ENCODE measurements at regions not wholly inside any gene's neighbourhood (a gene's known extent, or its start where the extent isn't known, plus 50 kb on each side); places are given as distances from the start of the nearest gene placed in this dataset.

GRCh38 chr11:57085611-57086010 lies 96.1 kb upstream of the LRRC55 start:
- no peak overlapping the region for H3K27ac Mint-ChIP-seq
- no peaks in the 10 kb centered on the region for H3K36me3 Mint-ChIP-seq (ENCODE audit: insufficient read depth in 2 of 2)
- peaks cover 0 to 3% of the 10 kb centered on the region in 2 donors for H3K9me3 Mint-ChIP-seq
- no peak overlapping the region for H3K4me3 Mint-ChIP-seq
- no peak for ATAC-seq (replicated peaks in 1 of 2)
- no peak for DNase-seq
- no peaks in the 10 kb centered on the region for H3K27me3 Mint-ChIP-seq (ENCODE audit: low read depth)
- no peaks in the 10 kb centered on the region for H3K4me1 Mint-ChIP-seq (ENCODE audit: low read depth)

- Mint-ChIP-seq H3K27me3 (ENCODE audit: low read depth) (peaks cover 2% of the 10 kb centered on the region), H3K4me3 (no peak overlapping the region), H3K4me1 (ENCODE audit: low read depth) (no peaks in the 10 kb centered on the region), H3K9me3 (peaks cover 0 to 3% of the 10 kb centered on the region in 2 donors), H3K36me3 (ENCODE audit: insufficient read depth in 2 of 2) (no peaks in the 10 kb centered on the region), H3K27ac (no peak overlapping the region)
- DNase-seq (no peak), ATAC-seq (replicated peaks in 1 of 2) (no peak)
Measured at GRCh38 chr11:57087991-57088390, 93.8 kb upstream of the LRRC55 start.

GRCh38 chr11:57092028-57092698 lies 89.6 kb upstream of the LRRC55 start:
- no peak for ATAC-seq (replicated peaks in 1 of 2)
- Mint-ChIP-seq H3K4me3 (no peak overlapping the region), H3K27me3 (ENCODE audit: low read depth) (peaks cover 9% of the 10 kb centered on the region), H3K27ac (no peak overlapping the region), H3K4me1 (ENCODE audit: low read depth) (no peaks in the 10 kb centered on the region), H3K36me3 (ENCODE audit: insufficient read depth in 2 of 2) (no peaks in the 10 kb centered on the region), H3K9me3 (no peaks in the 10 kb centered on the region)
- DNase-seq = no peak

- Mint-ChIP-seq H3K4me3 (no peak overlapping the region), H3K36me3 (ENCODE audit: insufficient read depth in 2 of 2) (no peaks in the 10 kb centered on the region), H3K27ac (no peak overlapping the region), H3K4me1 (ENCODE audit: low read depth) (no peaks in the 10 kb centered on the region), H3K9me3 (no peaks in the 10 kb centered on the region), H3K27me3 (ENCODE audit: low read depth) (peaks cover 9% of the 10 kb centered on the region)
- no peak for ATAC-seq (replicated peaks in 1 of 2)
- no peak for DNase-seq
Measured at GRCh38 chr11:57094181-57094935, 87.4 kb upstream of the LRRC55 start.

- ATAC-seq (replicated peaks in 1 of 2) (no peak), DNase-seq (no peak)
- Mint-ChIP-seq H3K9me3 (no peaks in the 10 kb centered on the region), H3K27ac (no peak overlapping the region), H3K27me3 (ENCODE audit: low read depth) (peaks cover 9% of the 10 kb centered on the region), H3K4me3 (no peak overlapping the region), H3K36me3 (ENCODE audit: insufficient read depth in 2 of 2) (no peaks in the 10 kb centered on the region), H3K4me1 (ENCODE audit: low read depth) (no peaks in the 10 kb centered on the region)
Measured at GRCh38 chr11:57095417-57095816, 86.3 kb upstream of the LRRC55 start.

- ATAC-seq (replicated peaks in 1 of 2) (no peak), DNase-seq (no peak)
- H3K36me3 Mint-ChIP-seq (ENCODE audit: insufficient read depth in 2 of 2) = no peaks in the 10 kb centered on the region
- no peaks in the 10 kb centered on the region for H3K9me3 Mint-ChIP-seq
- no peak overlapping the region for H3K27ac Mint-ChIP-seq
- H3K27me3 Mint-ChIP-seq (ENCODE audit: low read depth) = peaks cover 9% of the 10 kb centered on the region
- H3K4me1 Mint-ChIP-seq (ENCODE audit: low read depth) = no peaks in the 10 kb centered on the region
- no peak overlapping the region for H3K4me3 Mint-ChIP-seq
Measured at GRCh38 chr11:57095896-57096295, 85.9 kb upstream of the LRRC55 start.

- DNase-seq (no peak), ATAC-seq (replicated peaks in 1 of 2) (no peak)
- Mint-ChIP-seq H3K36me3 (ENCODE audit: insufficient read depth in 2 of 2) (no peaks in the 10 kb centered on the region), H3K27me3 (ENCODE audit: low read depth) (peaks cover 9% of the 10 kb centered on the region), H3K4me3 (no peak overlapping the region), H3K27ac (no peak overlapping the region), H3K4me1 (ENCODE audit: low read depth) (no peaks in the 10 kb centered on the region), H3K9me3 (no peaks in the 10 kb centered on the region)
Measured at GRCh38 chr11:57097149-57097548, 84.6 kb upstream of the LRRC55 start.

- H3K4me1 Mint-ChIP-seq (ENCODE audit: low read depth) = no peaks in the 10 kb centered on the region
Measured at GRCh38 chr11:57098191-57098590, 83.6 kb upstream of the LRRC55 start.

GRCh38 chr11:57100638-57101331 lies 81.0 kb upstream of the LRRC55 start:
- Mint-ChIP-seq H3K4me1 (ENCODE audit: low read depth) (no peaks in the 10 kb centered on the region), H3K36me3 (ENCODE audit: insufficient read depth in 2 of 2) (no peaks in the 10 kb centered on the region), H3K27ac (no peak overlapping the region), H3K27me3 (ENCODE audit: low read depth) (no peaks in the 10 kb centered on the region), H3K9me3 (no peaks in the 10 kb centered on the region), H3K4me3 (no peak overlapping the region)
- no peak for DNase-seq
- no peak for ATAC-seq (replicated peaks in 1 of 2)

More at GRCh38 chr11:57098191-57098590, 83.6 kb upstream of the LRRC55 start:
- no peaks in the 10 kb centered on the region for H3K9me3 Mint-ChIP-seq
- no peaks in the 10 kb centered on the region for H3K36me3 Mint-ChIP-seq (ENCODE audit: insufficient read depth in 2 of 2)
- DNase-seq (no peak), ATAC-seq (replicated peaks in 1 of 2) (no peak)
- no peak overlapping the region for H3K27ac Mint-ChIP-seq
- peaks cover 5% of the 10 kb centered on the region for H3K27me3 Mint-ChIP-seq (ENCODE audit: low read depth)
- no peak overlapping the region for H3K4me3 Mint-ChIP-seq

- Mint-ChIP-seq H3K27ac (no peak overlapping the region), H3K36me3 (ENCODE audit: insufficient read depth in 2 of 2) (peaks cover 2% of the 10 kb centered on the region in 2 donors), H3K4me1 (ENCODE audit: low read depth) (no peaks in the 10 kb centered on the region)
Measured at GRCh38 chr11:57103899-57104605, 77.7 kb upstream of the LRRC55 start.

GRCh38 chr11:57109331-57109730 lies 72.4 kb upstream of the LRRC55 start:
- Mint-ChIP-seq H3K36me3 (ENCODE audit: insufficient read depth in 2 of 2) (peaks cover 2% of the 10 kb centered on the region in 2 donors), H3K4me3 (no peak overlapping the region), H3K27ac (no peak overlapping the region), H3K9me3 (peaks cover 0 to 6% of the 10 kb centered on the region in 2 donors), H3K27me3 (ENCODE audit: low read depth) (no peaks in the 10 kb centered on the region), H3K4me1 (ENCODE audit: low read depth) (no peaks in the 10 kb centered on the region)
- no peak for ATAC-seq (replicated peaks in 1 of 2)
- DNase-seq = no peak

More at GRCh38 chr11:57103899-57104605, 77.7 kb upstream of the LRRC55 start:
- no peak for DNase-seq
- ATAC-seq (replicated peaks in 1 of 2) = no peak
- no peaks in the 10 kb centered on the region for H3K27me3 Mint-ChIP-seq (ENCODE audit: low read depth)
- peaks cover 0 to 3% of the 10 kb centered on the region in 2 donors for H3K9me3 Mint-ChIP-seq
- no peak overlapping the region for H3K4me3 Mint-ChIP-seq

- Mint-ChIP-seq H3K9me3 (peaks cover 0 to 4% of the 10 kb centered on the region in 2 donors), H3K4me1 (ENCODE audit: low read depth) (no peaks in the 10 kb centered on the region), H3K27ac (no peak overlapping the region), H3K36me3 (ENCODE audit: insufficient read depth in 2 of 2) (peaks cover 0 to 2% of the 10 kb centered on the region in 2 donors), H3K27me3 (ENCODE audit: low read depth) (peaks cover 6% of the 10 kb centered on the region), H3K4me3 (no peak overlapping the region)
- no peak for DNase-seq
- ATAC-seq (replicated peaks in 1 of 2) = no peak
Measured at GRCh38 chr11:57111619-57112018, 70.1 kb upstream of the LRRC55 start.

GRCh38 chr11:57116654-57117053 lies 65.1 kb upstream of the LRRC55 start:
- Mint-ChIP-seq H3K27ac (no peak overlapping the region), H3K4me3 (no peak overlapping the region), H3K27me3 (ENCODE audit: low read depth) (peaks cover 6% of the 10 kb centered on the region), H3K9me3 (no peaks in the 10 kb centered on the region), H3K36me3 (ENCODE audit: insufficient read depth in 2 of 2) (no peaks in the 10 kb centered on the region), H3K4me1 (ENCODE audit: low read depth) (no peaks in the 10 kb centered on the region)
- no peak for ATAC-seq (replicated peaks in 1 of 2)
- peak; percentile 11 to 18 for DNase-seq

All from activated T-cell treated with anti-CD3 and anti-CD28 coated beads, Interleukin-2, amount 50 U/mL, for 72 hours (primary cell).